Mesendoderm (in vitro differentiated cells): ENCODE measurements at regions not wholly inside any gene's neighbourhood (a gene's known extent, or its start where the extent isn't known, plus 50 kb on each side); places are given as distances from the start of the nearest gene placed in this dataset.

Experiments used
- DNase-seq: peaks from one replicate; pipeline ENCODE4 v3.0.0; 2013
- H2AK5ac ChIP-seq: 2 replicates; pipeline ENCODE4 v1.6.1; 2013; ENCODE audit warnings: low read length, inconsistent platforms
- H2BK120ac ChIP-seq: 2 replicates; pipeline ENCODE4 v1.6.1; 2013; ENCODE audit warnings: low read depth, mild to moderate bottlenecking, low read length, moderate library complexity, mixed read lengths
- H2BK15ac ChIP-seq: replicated peaks from 2 replicates; pipeline ENCODE4 v1.6.1; 2013; ENCODE audit warnings: low read depth, mild to moderate bottlenecking, moderate library complexity
- H2BK5ac ChIP-seq: 2 replicates; pipeline ENCODE4 v1.6.1; 2013; ENCODE audit warnings: low read length, inconsistent platforms
- H3K18ac ChIP-seq: 2 replicates; pipeline ENCODE4 v1.6.1; 2013; ENCODE audit warnings: mild to moderate bottlenecking, low read length, mixed read lengths
- H3K23ac ChIP-seq: one replicate; pipeline ENCODE4 v1.6.1; 2013; ENCODE audit warnings: low read length
- H3K27ac ChIP-seq: 2 replicates; pipeline ENCODE4 v1.5.1; 2013; ENCODE audit warnings: low read depth, mild to moderate bottlenecking, inconsistent platforms, low read length, moderate library complexity
- H3K27me3 ChIP-seq: 2 replicates; pipeline ENCODE4 v1.6.1; 2013; ENCODE audit warnings: low read length, control low read depth, mild to moderate bottlenecking, inconsistent platforms; ENCODE audit not compliant: insufficient read depth, poor library complexity
- H3K36me3 ChIP-seq: 2 replicates; pipeline ENCODE4 v1.6.1; 2013; ENCODE audit warnings: low read length, inconsistent platforms; ENCODE audit not compliant: control insufficient read depth, insufficient read depth
- H3K4ac ChIP-seq: one replicate; pipeline ENCODE4 v1.6.1; 2013; ENCODE audit warnings: low read depth, mild to moderate bottlenecking, low read length, moderate library complexity
- H3K4me1 ChIP-seq: 2 replicates; pipeline ENCODE4 v1.6.1; 2013; ENCODE audit warnings: low read depth, low read length, inconsistent platforms; ENCODE audit not compliant: control insufficient read depth
- H3K4me2 ChIP-seq: 2 replicates; pipeline ENCODE4 v1.6.1; 2013; ENCODE audit warnings: low read length
- H3K4me3 ChIP-seq: 2 replicates; pipeline ENCODE4 v1.5.1; 2013; ENCODE audit warnings: mild to moderate bottlenecking, low read length
- H3K56ac ChIP-seq: one replicate; pipeline ENCODE4 v1.6.1; 2013; ENCODE audit warnings: low read length
- H3K79me1 ChIP-seq: 2 replicates; pipeline ENCODE4 v1.6.1; 2013; ENCODE audit warnings: low read length, inconsistent platforms
- H3K79me2 ChIP-seq: 2 replicates; pipeline ENCODE4 v1.6.1; 2013; ENCODE audit warnings: mild to moderate bottlenecking, low read length; ENCODE audit not compliant: control insufficient read depth, insufficient read depth
- H3K9ac ChIP-seq: 2 replicates; pipeline ENCODE4 v1.6.1; 2013; ENCODE audit warnings: low read length, inconsistent platforms
- H4K5ac ChIP-seq: one replicate; pipeline ENCODE4 v1.6.1; 2013; ENCODE audit warnings: low read length
- H4K8ac ChIP-seq: one replicate; pipeline ENCODE4 v1.6.1; 2013; ENCODE audit warnings: low read depth, mild to moderate bottlenecking, control low read depth, low read length, moderate library complexity
- WGBS: extraction: QIAGEN DNeasy Blood & Tissue Kit; methylation state at CpG from one replicate; pipeline ENCODE4 v1.1.7; 2013; ENCODE audit warnings: low lambda C conversion rate, missing lambda C conversion rate; ENCODE audit not compliant: insufficient coverage; ENCODE audit errors: extremely low coverage; 5-methylcytosine and 5-hydroxymethylcytosine counted together

GRCh38 chr9:119094086-119094485 is 275.1 kb downstream of the BRINP1 start:
- Histone ChIP-seq H3K9ac (no peak overlapping the region), H3K79me2 (no peaks in the 10 kb centered on the region), H3K4me3 (no peak overlapping the region), H3K27ac (no peak overlapping the region), H2BK15ac (no peak overlapping the region), H4K8ac (no peak overlapping the region), H3K4me1 (no peaks in the 10 kb centered on the region), H3K36me3 (no peaks in the 10 kb centered on the region), H2BK5ac (no peak overlapping the region), H3K23ac (no peak overlapping the region), H3K4me2 (no peak overlapping the region), H3K4ac (no peak overlapping the region), H3K18ac (no peak overlapping the region), H3K79me1 (no peaks in the 10 kb centered on the region), H3K27me3 (no peaks in the 10 kb centered on the region), H2BK120ac (no peak overlapping the region), H4K5ac (no peak overlapping the region), H3K56ac (no peak overlapping the region), H2AK5ac (no peak overlapping the region)
- no peak for DNase-seq

GRCh38 chr9:119095072-119095471 is 274.2 kb downstream of the BRINP1 start:
- Histone ChIP-seq H3K79me1 (no peaks in the 10 kb centered on the region), H2BK15ac (no peak overlapping the region), H3K9ac (no peak overlapping the region), H4K5ac (no peak overlapping the region), H2BK5ac (no peak overlapping the region), H3K36me3 (no peaks in the 10 kb centered on the region), H3K4me3 (no peak overlapping the region), H3K4ac (no peak overlapping the region), H2BK120ac (no peak overlapping the region), H3K27me3 (no peaks in the 10 kb centered on the region), H3K4me2 (no peak overlapping the region), H2AK5ac (no peak overlapping the region), H3K18ac (no peak overlapping the region), H3K56ac (no peak overlapping the region), H3K27ac (no peak overlapping the region), H3K4me1 (no peaks in the 10 kb centered on the region), H3K79me2 (no peaks in the 10 kb centered on the region), H4K8ac (no peak overlapping the region), H3K23ac (no peak overlapping the region)
- no CpG with 5 or more reads among the region's 3 CpGs for WGBS
- no peak for DNase-seq

- WGBS = no CpG with 5 or more reads among the region's 4 CpGs
- no peaks in the 10 kb centered on the region for H3K79me1 ChIP-seq
- H3K4ac ChIP-seq = no peak overlapping the region
- H3K9ac ChIP-seq = no peak overlapping the region
- no peak overlapping the region for H2AK5ac ChIP-seq
- no peak overlapping the region for H2BK120ac ChIP-seq
- no peak overlapping the region for H3K23ac ChIP-seq
- no peak overlapping the region for H3K27ac ChIP-seq
- no peak overlapping the region for H2BK5ac ChIP-seq
- no peak overlapping the region for H3K4me3 ChIP-seq
- no peak overlapping the region for H4K8ac ChIP-seq
- no peak overlapping the region for H4K5ac ChIP-seq
- no peaks in the 10 kb centered on the region for H3K36me3 ChIP-seq
- no peaks in the 10 kb centered on the region for H3K79me2 ChIP-seq
- no peak overlapping the region for H3K4me2 ChIP-seq
- no peak overlapping the region for H3K18ac ChIP-seq
- no peak overlapping the region for H2BK15ac ChIP-seq
- H3K27me3 ChIP-seq = no peaks in the 10 kb centered on the region
- DNase-seq = peak; percentile 45
- no peak overlapping the region for H3K56ac ChIP-seq
- no peaks in the 10 kb centered on the region for H3K4me1 ChIP-seq
Measured at GRCh38 chr9:119101048-119101447, 268.2 kb downstream of the BRINP1 start.

GRCh38 chr9:119114681-119115080 is 254.6 kb downstream of the BRINP1 start:
- Histone ChIP-seq H2BK120ac (no peak overlapping the region), H2BK15ac (no peak overlapping the region), H3K4me1 (peaks cover 3% of the 10 kb centered on the region), H3K79me1 (no peaks in the 10 kb centered on the region), H3K79me2 (no peaks in the 10 kb centered on the region), H3K27me3 (no peaks in the 10 kb centered on the region), H2AK5ac (no peak overlapping the region), H3K27ac (no peak overlapping the region), H3K18ac (no peak overlapping the region), H3K4me3 (no peak overlapping the region), H3K56ac (no peak overlapping the region), H3K4ac (no peak overlapping the region), H2BK5ac (no peak overlapping the region), H4K5ac (no peak overlapping the region), H3K36me3 (no peaks in the 10 kb centered on the region), H3K4me2 (no peak overlapping the region), H4K8ac (no peak overlapping the region), H3K23ac (no peak overlapping the region), H3K9ac (no peak overlapping the region)
- peak; percentile 34 for DNase-seq
- WGBS = no CpG with 5 or more reads among the region's 4 CpGs
